ENCODE measurements at regions not wholly inside any gene's neighbourhood (a gene's known extent, or its start where the extent isn't known, plus 50 kb on each side); places are given as distances from the start of the nearest gene placed in this dataset.
"Not testable (repeated sequence)": the region's sequence is repeated elsewhere in the genome, so short reads cannot be mapped to it uniquely, and the experiment has no call there.

GRCh38 chr4:34000356-34000755 is 2244.0 kb downstream of the ARAP2 start:
- TF ChIP-seq, protein P1, sequence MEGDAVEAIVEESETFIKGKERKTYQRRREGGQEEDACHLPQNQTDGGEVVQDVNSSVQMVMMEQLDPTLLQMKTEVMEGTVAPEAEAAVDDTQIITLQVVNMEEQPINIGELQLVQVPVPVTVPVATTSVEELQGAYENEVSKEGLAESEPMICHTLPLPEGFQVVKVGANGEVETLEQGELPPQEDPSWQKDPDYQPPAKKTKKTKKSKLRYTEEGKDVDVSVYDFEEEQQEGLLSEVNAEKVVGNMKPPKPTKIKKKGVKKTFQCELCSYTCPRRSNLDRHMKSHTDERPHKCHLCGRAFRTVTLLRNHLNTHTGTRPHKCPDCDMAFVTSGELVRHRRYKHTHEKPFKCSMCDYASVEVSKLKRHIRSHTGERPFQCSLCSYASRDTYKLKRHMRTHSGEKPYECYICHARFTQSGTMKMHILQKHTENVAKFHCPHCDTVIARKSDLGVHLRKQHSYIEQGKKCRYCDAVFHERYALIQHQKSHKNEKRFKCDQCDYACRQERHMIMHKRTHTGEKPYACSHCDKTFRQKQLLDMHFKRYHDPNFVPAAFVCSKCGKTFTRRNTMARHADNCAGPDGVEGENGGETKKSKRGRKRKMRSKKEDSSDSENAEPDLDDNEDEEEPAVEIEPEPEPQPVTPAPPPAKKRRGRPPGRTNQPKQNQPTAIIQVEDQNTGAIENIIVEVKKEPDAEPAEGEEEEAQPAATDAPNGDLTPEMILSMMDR (IDR thresholded peaks at IDR 0.05; ENCODE audit: insufficient read depth, low read length, missing control alignments) = no peak
- no peak overlapping the region for H3K4me3 ChIP-seq (ENCODE audit: low read depth, low read length)
- DNase-seq (ENCODE audit: low read depth, low spot score) = no peak
- POLR2A ChIA-PET = no interaction called here
- CTCF ChIA-PET = no interaction called here

GRCh38 chr4:34006540-34006939 is 2237.8 kb downstream of the ARAP2 start:
- POLR2A ChIA-PET = not testable (repeated sequence)

DNA sequence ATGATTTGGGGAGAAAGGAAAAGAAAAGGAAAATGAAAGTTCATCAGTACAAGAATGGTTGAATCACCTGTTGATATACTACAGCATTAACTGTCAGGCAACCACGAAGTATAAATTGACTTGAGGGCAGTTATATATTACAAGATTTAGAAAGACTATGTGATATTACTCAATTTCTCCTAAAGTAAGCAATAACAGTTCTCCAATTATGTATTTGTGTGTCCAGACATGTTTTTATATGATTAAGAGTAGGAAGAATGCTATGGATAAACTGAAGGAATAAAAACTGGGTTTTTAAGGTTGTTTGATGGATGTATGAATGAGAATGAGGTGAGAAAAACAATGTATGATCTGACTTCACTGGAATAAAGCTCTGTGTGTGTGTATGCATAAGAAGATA is 2234.4 kb downstream of the ARAP2 start:
- H3K4me3 ChIP-seq (ENCODE audit: low read depth, low read length) = no peak overlapping the region
- DNase-seq (ENCODE audit: low read depth, low spot score) = no peak
- TF ChIP-seq, protein P1 (IDR thresholded peaks at IDR 0.05; ENCODE audit: insufficient read depth, low read length, missing control alignments) = no peak
- POLR2A ChIA-PET = no interaction called here
- CTCF ChIA-PET = no interaction called here

More at GRCh38 chr4:34006540-34006939, 2237.8 kb downstream of the ARAP2 start:
- H3K4me3 ChIP-seq (ENCODE audit: low read depth, low read length); DNase-seq (ENCODE audit: low read depth, low spot score); CTCF ChIA-PET: not testable (repeated sequence)

DNA sequence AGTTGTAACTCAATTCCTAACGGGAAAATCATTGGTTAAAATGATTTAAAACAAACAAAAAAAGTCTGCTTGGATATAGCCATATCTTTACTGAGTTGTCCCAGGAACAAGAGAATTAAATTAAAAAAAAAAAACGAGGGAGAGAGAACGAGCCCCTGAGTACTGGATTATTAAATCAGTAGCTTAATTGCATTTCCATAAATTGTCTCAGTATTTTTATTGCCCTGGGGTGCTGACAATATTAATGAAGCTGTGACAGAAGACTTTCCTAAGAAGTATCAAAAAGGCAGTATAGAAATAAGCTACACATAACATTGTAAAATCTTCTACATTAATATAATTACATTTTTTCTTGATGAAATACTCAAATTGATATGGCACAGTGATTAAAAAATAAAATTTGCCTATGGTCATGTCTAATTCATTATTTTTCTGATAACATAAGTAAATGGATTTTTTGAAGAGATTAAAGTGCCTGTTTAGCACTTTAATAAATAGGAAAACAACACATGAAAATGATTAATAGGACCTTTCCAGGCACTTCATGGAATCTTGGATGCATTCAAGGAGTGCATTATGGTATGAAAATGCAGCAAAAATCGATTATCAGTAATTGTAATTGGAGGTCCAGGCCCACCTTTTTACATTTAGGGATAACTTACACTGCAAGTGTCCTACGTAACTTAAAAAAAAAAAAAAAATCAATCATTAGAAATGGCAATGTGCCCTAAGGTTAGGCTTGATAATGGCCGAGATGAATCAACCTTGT is 2233.4 kb downstream of the ARAP2 start:
- ChIA-PET CTCF (no interaction called here), POLR2A (no interaction called here)
- no peak overlapping the region for H3K4me3 ChIP-seq (ENCODE audit: low read depth, low read length)
- TF ChIP-seq, protein P1 (IDR thresholded peaks at IDR 0.05; ENCODE audit: insufficient read depth, low read length, missing control alignments) = no peak
- no peak for DNase-seq (ENCODE audit: low read depth, low spot score)

GRCh38 chr4:34035225-34035624 is 2209.1 kb downstream of the ARAP2 start:
- TF ChIP-seq, protein P1 (IDR thresholded peaks at IDR 0.05; ENCODE audit: insufficient read depth, low read length, missing control alignments) = no peak
- ChIA-PET POLR2A (no interaction called here), CTCF (no interaction called here)
- no peak overlapping the region for H3K4me3 ChIP-seq (ENCODE audit: low read depth, low read length)
- DNase-seq (ENCODE audit: low read depth, low spot score) = no peak

- POLR2A ChIA-PET = no interaction called here
Observed at GRCh38 chr4:34037280-34037679, 2207.0 kb downstream of the ARAP2 start.

More at GRCh38 chr4:34037280-34037679, 2207.0 kb downstream of the ARAP2 start:
- no peak for DNase-seq (ENCODE audit: low read depth, low spot score)
- CTCF ChIA-PET = no interaction called here
- TF ChIP-seq, protein P1 (IDR thresholded peaks at IDR 0.05; ENCODE audit: insufficient read depth, low read length, missing control alignments) = no peak
- no peak overlapping the region for H3K4me3 ChIP-seq (ENCODE audit: low read depth, low read length)
